Stomach (tissue), 8 donors: ENCODE measurements at regions not wholly inside any gene's neighbourhood (a gene's known extent, or its start where the extent isn't known, plus 50 kb on each side); places are given as distances from the start of the nearest gene placed in this dataset.

Experiments
- DNase-seq, 2 donors: peaks; one replicate each; pipeline versions ENCODE4 v3.0.0 to v3.0.0-alpha.2; 2013 to 2019
- H3K27ac ChIP-seq, 5 donors: fragments of 200-600 bp in 4 of 5; sonication (generic) in 4 of 5; one replicate each; pipeline ENCODE4 v1.5.1; 2013 to 2019; ENCODE audit warnings: mild to moderate bottlenecking in 1 of 5, moderate library complexity in 1 of 5
- H3K27me3 ChIP-seq, 3 donors: fragments of 200-600 bp; sonication (generic); one replicate each; pipeline ENCODE4 v1.5.1; 2017 to 2019; ENCODE audit warnings: mixed run types in 1 of 3
- H3K36me3 ChIP-seq, 4 donors: fragments of 200-600 bp; sonication (generic); 1 replicate in 3 of 4; 2 replicates in 1 of 4; pipeline ENCODE4 v1.5.1; 2016 to 2019
- H3K4me1 ChIP-seq, 4 donors: fragments of 200-600 bp; sonication (generic); one replicate each; pipeline ENCODE4 v1.5.1; 2016 to 2019
- H3K4me3 ChIP-seq, 4 donors: fragments of 200-600 bp; sonication (generic) in 3 of 4; one replicate each; pipeline ENCODE4 v1.5.1; 2016 to 2019; ENCODE audit warnings: mild to moderate bottlenecking in 1 of 4
- H3K9me3 ChIP-seq, 4 donors: fragments of 200-600 bp; sonication (generic); one replicate each; pipeline ENCODE4 v1.5.1; 2016 to 2019
- CTCF ChIP-seq, 7 experiments: fragments of 450-650 bp in 4 of 7; fragments of 200-600 bp in 3 of 7; sonication (generic) in 3 of 7; IDR thresholded peaks; one replicate each; pipeline ENCODE4 v1.5.1; 2016 to 2019; ENCODE audit warnings: antibody characterized with exemption in 7 of 7, control low read depth in 2 of 7, mild to moderate bottlenecking in 1 of 7
- EP300 ChIP-seq: sonication (generic); formaldehyde crosslinking; IDR thresholded peaks from one replicate; pipeline ENCODE4 v1.6.1; 2017; ENCODE audit warnings: antibody characterized with exemption
- POLR2A ChIP-seq, 4 donors: fragments of 450-650 bp; IDR thresholded peaks; one replicate each; pipeline ENCODE4 v1.6.1; 2016; ENCODE audit warnings: antibody characterized with exemption in 4 of 4, control low read depth in 2 of 4, mild to moderate bottlenecking in 1 of 4, moderate library complexity in 1 of 4
- POLR2AphosphoS5 ChIP-seq, 3 donors: sonication (generic); formaldehyde crosslinking; IDR thresholded peaks; one replicate each; pipeline ENCODE4 v1.6.1; 2016; ENCODE audit warnings: antibody characterized with exemption in 3 of 3
- WGBS, 5 donors: extraction: QIAGEN DNeasy Blood & Tissue Kit in 3 of 5; methylation state at CpG; one replicate each; pipeline versions ENCODE4 v1.1.5 to v1.1.7; 2013 to 2018; 5-methylcytosine and 5-hydroxymethylcytosine counted together
- intact Hi-C: fragments of 100-400 bp; cut with DNase I; formaldehyde crosslinking; loops from one replicate; pipeline ENCODE4 v1.15.1; 2023; ENCODE audit warnings: low total_unique reads
- donor health status: healthy with polysubstance abuse.
- donor health status: Bipolar disorder and iron deficiency.
- donor health status: healthy.

GRCh38 chr19:27748551-27749152 lies 1464.3 kb downstream of the UQCRFS1 start:
- no peak for TF ChIP-seq POLR2AphosphoS5 (IDR thresholded peaks at IDR 0.05)
- TF ChIP-seq EP300: no peak
- no peak for TF ChIP-seq POLR2A (IDR thresholded peaks at IDR 0.05)
- TF ChIP-seq CTCF (IDR thresholded peaks at IDR 0.05): no peak
- peaks cover 0 to 18% (median 0%) of the 10 kb centered on the region in 4 donors for H3K36me3 ChIP-seq
- peaks cover 0 to 18% (median 0%) of the 10 kb centered on the region in 4 donors for H3K9me3 ChIP-seq
- no peak overlapping the region for H3K4me3 ChIP-seq
- WGBS, 5 donors: 84 to 95% (median 87%) methylated on average over 3 of the region's 3 CpGs
- peak in 1 of 2 donors; percentile 13 for DNase-seq
- H3K27me3 ChIP-seq: no peaks in the 10 kb centered on the region
- peaks cover 6 to 14% (median 9%) of the 10 kb centered on the region in 4 donors for H3K4me1 ChIP-seq
- H3K27ac ChIP-seq: no peak overlapping the region
- intact Hi-C loops: no loop called here

- Histone ChIP-seq H3K4me3 (peak overlapping the region; percentile 8 to 34 (median 18)), H3K27ac (no peak overlapping the region), H3K27me3 (no peaks in the 10 kb centered on the region), H3K9me3 (peaks cover 0 to 22% (median 0%) of the 10 kb centered on the region in 4 donors), H3K4me1 (peaks cover 6 to 14% (median 9%) of the 10 kb centered on the region in 4 donors), H3K36me3 (peaks cover 0 to 18% (median 0%) of the 10 kb centered on the region in 4 donors)
- peak; percentile 8 to 39 for DNase-seq
- intact Hi-C loops: no loop called here
- TF ChIP-seq CTCF (IDR thresholded peaks at IDR 0.05) (no peak), POLR2AphosphoS5 (IDR thresholded peaks at IDR 0.05) (no peak), EP300 (no peak), POLR2A (IDR thresholded peaks at IDR 0.05) (no peak)
- 26 to 43% (median 31%) methylated on average over 24 to 28 of the region's 28 CpGs for WGBS, 5 donors
Measured at GRCh38 chr19:27746691-27747380, 1466.1 kb downstream of the UQCRFS1 start.

GRCh38 chr19:27745978-27746542 lies 1466.9 kb downstream of the UQCRFS1 start:
- Histone ChIP-seq H3K4me3 (no peak overlapping the region), H3K4me1 (peaks cover 6 to 14% (median 9%) of the 10 kb centered on the region in 4 donors), H3K9me3 (peaks cover 0 to 23% (median 0%) of the 10 kb centered on the region in 4 donors), H3K36me3 (peaks cover 0 to 18% (median under 1%) of the 10 kb centered on the region in 4 donors), H3K27me3 (no peaks in the 10 kb centered on the region), H3K27ac (no peak overlapping the region)
- no peak for TF ChIP-seq CTCF (IDR thresholded peaks at IDR 0.05)
- TF ChIP-seq POLR2A (IDR thresholded peaks at IDR 0.05): no peak
- no peak for TF ChIP-seq EP300
- no peak for TF ChIP-seq POLR2AphosphoS5 (IDR thresholded peaks at IDR 0.05)
- peak in 1 of 2 donors; percentile 4 for DNase-seq
- intact Hi-C loops: no loop called here
- WGBS, 5 donors: 92 to 95% (median 94%) methylated on average over 11 of the region's 11 CpGs

GRCh38 chr19:27744926-27745768 lies 1467.8 kb downstream of the UQCRFS1 start:
- intact Hi-C loops: no loop called here
- peaks cover 0 to 18% (median 5%) of the 10 kb centered on the region in 4 donors for H3K36me3 ChIP-seq
- no peaks in the 10 kb centered on the region for H3K27me3 ChIP-seq
- no peak for TF ChIP-seq POLR2A (IDR thresholded peaks at IDR 0.05)
- 80 to 93% (median 83%) methylated on average over 10 of the region's 10 CpGs for WGBS, 5 donors
- H3K9me3 ChIP-seq: peaks cover 0 to 32% (median 0%) of the 10 kb centered on the region in 4 donors
- H3K4me3 ChIP-seq: no peak overlapping the region
- H3K4me1 ChIP-seq: peaks cover 6 to 14% (median 9%) of the 10 kb centered on the region in 4 donors
- peak in 1 of 2 donors; percentile 2 for DNase-seq
- H3K27ac ChIP-seq: no peak overlapping the region
